Peyer's patch (tissue), 4 donors: ENCODE measurements at regions not wholly inside any gene's neighbourhood (a gene's known extent, or its start where the extent isn't known, plus 50 kb on each side); places are given as distances from the start of the nearest gene placed in this dataset.

ENCODE experiments used
- POLR2A ChIP-seq, 2 donors: fragments of 450-650 bp; IDR thresholded peaks; one replicate each; pipeline ENCODE4 v1.5.1; 2017; ENCODE audit warnings: antibody characterized with exemption in 2 of 2, mild to moderate bottlenecking in 2 of 2, moderate library complexity in 2 of 2
- TF ChIP-seq, protein P1 (sequence below), 6 experiments: fragments of 450-650 bp in 4 of 6; fragments of 200-600 bp in 2 of 6; sonication (generic) in 1 of 6; IDR thresholded peaks; one replicate each; pipeline ENCODE4 v1.5.1; 2017 to 2019; ENCODE audit warnings: antibody characterized with exemption in 6 of 6, mild to moderate bottlenecking in 3 of 6, moderate library complexity in 1 of 6

DNA sequence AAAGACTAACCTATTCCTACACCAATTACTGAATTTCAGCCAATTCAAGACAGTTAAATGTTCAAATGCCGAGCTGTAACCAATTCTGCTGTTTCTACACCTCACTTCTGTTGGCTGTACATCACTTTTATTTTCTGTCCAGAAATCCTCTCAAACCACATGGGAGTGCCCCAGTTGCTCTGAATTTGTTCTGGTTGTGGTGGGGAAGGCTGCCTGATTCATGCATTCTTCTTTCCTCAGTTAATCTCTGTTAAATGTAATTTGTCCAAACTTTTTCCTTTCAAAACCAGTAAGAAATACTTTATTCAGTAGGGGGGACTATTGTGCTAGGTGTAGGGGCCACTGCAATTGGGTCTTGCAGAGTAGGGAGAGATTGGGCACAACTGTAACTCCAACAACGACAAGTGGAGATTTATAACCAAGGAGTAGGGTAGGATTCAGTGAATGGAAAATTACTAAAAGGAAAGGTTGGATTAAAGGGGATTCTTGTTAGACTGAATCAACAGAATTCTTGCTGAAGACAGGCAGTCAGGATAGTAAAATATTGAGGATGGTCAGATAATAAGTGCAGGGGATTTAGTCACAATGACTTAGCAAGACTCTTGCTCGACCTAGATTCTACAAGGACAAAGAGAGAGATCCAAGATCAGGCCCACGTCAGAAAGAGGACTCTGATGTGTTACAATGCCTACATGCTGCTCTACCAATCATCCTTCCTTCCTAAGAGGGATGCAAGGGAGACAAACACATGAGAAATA, 593.5 kb upstream of the FAT3 start:
- no peak for TF ChIP-seq POLR2A (IDR thresholded peaks at IDR 0.05)
- TF ChIP-seq, protein P1, sequence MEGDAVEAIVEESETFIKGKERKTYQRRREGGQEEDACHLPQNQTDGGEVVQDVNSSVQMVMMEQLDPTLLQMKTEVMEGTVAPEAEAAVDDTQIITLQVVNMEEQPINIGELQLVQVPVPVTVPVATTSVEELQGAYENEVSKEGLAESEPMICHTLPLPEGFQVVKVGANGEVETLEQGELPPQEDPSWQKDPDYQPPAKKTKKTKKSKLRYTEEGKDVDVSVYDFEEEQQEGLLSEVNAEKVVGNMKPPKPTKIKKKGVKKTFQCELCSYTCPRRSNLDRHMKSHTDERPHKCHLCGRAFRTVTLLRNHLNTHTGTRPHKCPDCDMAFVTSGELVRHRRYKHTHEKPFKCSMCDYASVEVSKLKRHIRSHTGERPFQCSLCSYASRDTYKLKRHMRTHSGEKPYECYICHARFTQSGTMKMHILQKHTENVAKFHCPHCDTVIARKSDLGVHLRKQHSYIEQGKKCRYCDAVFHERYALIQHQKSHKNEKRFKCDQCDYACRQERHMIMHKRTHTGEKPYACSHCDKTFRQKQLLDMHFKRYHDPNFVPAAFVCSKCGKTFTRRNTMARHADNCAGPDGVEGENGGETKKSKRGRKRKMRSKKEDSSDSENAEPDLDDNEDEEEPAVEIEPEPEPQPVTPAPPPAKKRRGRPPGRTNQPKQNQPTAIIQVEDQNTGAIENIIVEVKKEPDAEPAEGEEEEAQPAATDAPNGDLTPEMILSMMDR (IDR thresholded peaks at IDR 0.05): no peak
